Panc1 (cell line): ENCODE measurements at regions not wholly inside any gene's neighbourhood (a gene's known extent, or its start where the extent isn't known, plus 50 kb on each side); places are given as distances from the start of the nearest gene placed in this dataset.

ENCODE experiments used
- ATAC-seq: fragments of 200-7000 bp; cut with Tn5 transposase; 2 replicates; pipeline ENCODE4 v1.9.1; 2020; ENCODE audit warnings: mild to moderate bottlenecking, moderate library complexity
- BruUV-seq: library from RNA; stranded (reverse); fragments of 400-500 nt; replicated peaks from 2 replicates; lab custom pipeline; 2021; lab: Mats Ljungman, UMichigan
- CTCF ChIA-PET: fragments of 300-600 bp; sonication (Branson Sonifier 250); formaldehyde crosslinking; loops from one replicate; lab custom pipeline; 2022; ENCODE audit warnings: antibody characterized with exemption; lab: Charles Lee
- POLR2A ChIA-PET: fragments of 300-600 bp; sonication (Branson Sonifier 250); formaldehyde crosslinking; loops from one replicate; lab custom pipeline; 2022; ENCODE audit warnings: antibody characterized with exemption; lab: Charles Lee
- DNase-seq: peaks from one replicate; pipeline ENCODE4 v3.0.0-alpha.2; 2010; ENCODE audit warnings: low read depth, low spot score
- H3K27ac ChIP-seq: 2 replicates; pipeline ENCODE4 v1.5.1; 2011; ENCODE audit warnings: mild to moderate bottlenecking, low read length, inconsistent platforms
- H3K27me3 ChIP-seq: fragments of 200-500 bp; sonication (Bioruptor generic); 2 replicates; pipeline ENCODE4 v1.6.0; 2014; ENCODE audit warnings: low read length, inconsistent platforms; ENCODE audit not compliant: control insufficient read depth, insufficient read depth
- H3K36me3 ChIP-seq: fragments of 200-500 bp; sonication (Bioruptor generic); 2 replicates; pipeline ENCODE4 v1.5.1; 2014; ENCODE audit warnings: inconsistent platforms, mild to moderate bottlenecking, low read length, moderate library complexity; ENCODE audit not compliant: control insufficient read depth, insufficient read depth
- H3K4me1 ChIP-seq: 2 replicates; pipeline ENCODE4 v1.5.1; 2011; ENCODE audit warnings: inconsistent platforms, mild to moderate bottlenecking, low read length, moderate library complexity; ENCODE audit not compliant: control insufficient read depth, insufficient read depth
- H3K4me3 ChIP-seq, 2 experiments: 2 replicates each; pipeline ENCODE4 v1.5.1; 2011 to 2012; ENCODE audit warnings: low read depth in 2 of 2, low read length in 2 of 2, mild to moderate bottlenecking in 2 of 2, inconsistent platforms in 1 of 2, moderate library complexity in 1 of 2
- H3K9me3 ChIP-seq: fragments of 200-500 bp; sonication (Bioruptor generic); 2 replicates; pipeline ENCODE4 v1.5.1; 2014; ENCODE audit warnings: low read depth, mild to moderate bottlenecking, inconsistent platforms, low read length, moderate library complexity; ENCODE audit not compliant: control insufficient read depth, insufficient read depth
- POLR2AphosphoS5 ChIP-seq: IDR thresholded peaks from 2 replicates; pipeline ENCODE4 v1.6.1; 2012; ENCODE audit warnings: mild to moderate bottlenecking, low read depth, low read length, moderate library complexity
- REST ChIP-seq, 2 experiments: IDR thresholded peaks; 2 replicates each; pipeline ENCODE4 v1.6.1; 2011 to 2012; ENCODE audit warnings: low read depth in 2 of 2, control low read depth in 1 of 2, low read length in 1 of 2, mild to moderate bottlenecking in 1 of 2, moderate library complexity in 1 of 2; ENCODE audit not compliant: insufficient read depth in 1 of 2
- SIN3A ChIP-seq: IDR thresholded peaks from 2 replicates; pipeline ENCODE4 v1.6.1; 2012; ENCODE audit warnings: low read depth, mild to moderate bottlenecking, low read length, moderate library complexity, borderline replicate concordance; ENCODE audit not compliant: insufficient read depth
- TCF7L2 ChIP-seq: IDR thresholded peaks from 2 replicates; pipeline ENCODE4 v1.6.1; 2011; ENCODE audit warnings: mild to moderate bottlenecking, low read depth, low read length, inconsistent platforms
- in situ Hi-C: cut with HindIII; loops from 2 replicates; pipeline ENCODE4 v1.10.0; 2016; ENCODE audit warnings: low sequenced_read_pairs, low pct_unique_long_range_greater_than_20kb
- intact Hi-C: fragments of 100-400 bp; cut with micrococcal nuclease; formaldehyde crosslinking; loops from one replicate; pipeline ENCODE4 v1.10.0; 2022; ENCODE audit not compliant: unreplicated experiment
- TF ChIP-seq, protein P1 (sequence below): fragments of 450-650 bp; IDR thresholded peaks from 2 replicates; pipeline ENCODE4 v1.5.1; 2017; ENCODE audit warnings: mild to moderate bottlenecking

DNA sequence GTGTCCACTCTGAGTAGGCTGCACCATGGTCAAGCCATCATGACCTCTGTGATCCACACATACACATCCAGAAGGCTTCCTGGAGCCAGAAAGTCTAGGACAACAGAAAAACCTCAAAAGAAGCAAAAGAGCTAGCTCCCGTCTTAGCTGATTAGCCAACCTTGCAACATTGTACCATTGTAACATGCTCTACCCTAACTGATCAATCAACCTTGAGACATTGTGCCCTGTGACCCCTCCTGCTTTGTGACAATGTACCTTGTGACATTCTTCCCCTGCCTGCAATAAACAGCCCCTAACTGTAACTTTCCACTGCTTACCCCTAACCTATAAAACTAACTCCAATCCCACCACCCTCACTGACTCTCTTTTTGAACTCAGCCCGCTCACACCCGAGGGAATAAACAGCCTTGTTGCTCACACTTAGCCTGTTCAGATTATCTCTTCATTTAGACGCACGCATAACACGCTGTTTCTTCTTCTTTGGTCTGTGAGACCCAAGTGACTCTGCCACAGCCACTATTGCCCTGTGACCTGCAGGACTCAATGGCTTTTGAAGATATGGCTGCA lies 1104.6 kb downstream of the OTOL1 start:
- CTCF ChIA-PET: no interaction called here
- H3K9me3 ChIP-seq: no peaks in the 10 kb centered on the region
- H3K4me1 ChIP-seq: no peaks in the 10 kb centered on the region
- POLR2A ChIA-PET: no interaction called here
- in situ Hi-C loops (no loop called here), intact Hi-C loops (no loop called here)
- H3K27me3 ChIP-seq: no peaks in the 10 kb centered on the region
- ATAC-seq: no peak
- no peak overlapping the region for H3K27ac ChIP-seq
- H3K4me3 ChIP-seq: no peak overlapping the region
- DNase-seq: no peak
- TF ChIP-seq TCF7L2: no peak
- TF ChIP-seq REST (IDR thresholded peaks at IDR 0.05; ENCODE audit: insufficient read depth in 1 of 2, low read depth in 2 of 2, low read length in 1 of 2): no peak
- TF ChIP-seq, protein P1, sequence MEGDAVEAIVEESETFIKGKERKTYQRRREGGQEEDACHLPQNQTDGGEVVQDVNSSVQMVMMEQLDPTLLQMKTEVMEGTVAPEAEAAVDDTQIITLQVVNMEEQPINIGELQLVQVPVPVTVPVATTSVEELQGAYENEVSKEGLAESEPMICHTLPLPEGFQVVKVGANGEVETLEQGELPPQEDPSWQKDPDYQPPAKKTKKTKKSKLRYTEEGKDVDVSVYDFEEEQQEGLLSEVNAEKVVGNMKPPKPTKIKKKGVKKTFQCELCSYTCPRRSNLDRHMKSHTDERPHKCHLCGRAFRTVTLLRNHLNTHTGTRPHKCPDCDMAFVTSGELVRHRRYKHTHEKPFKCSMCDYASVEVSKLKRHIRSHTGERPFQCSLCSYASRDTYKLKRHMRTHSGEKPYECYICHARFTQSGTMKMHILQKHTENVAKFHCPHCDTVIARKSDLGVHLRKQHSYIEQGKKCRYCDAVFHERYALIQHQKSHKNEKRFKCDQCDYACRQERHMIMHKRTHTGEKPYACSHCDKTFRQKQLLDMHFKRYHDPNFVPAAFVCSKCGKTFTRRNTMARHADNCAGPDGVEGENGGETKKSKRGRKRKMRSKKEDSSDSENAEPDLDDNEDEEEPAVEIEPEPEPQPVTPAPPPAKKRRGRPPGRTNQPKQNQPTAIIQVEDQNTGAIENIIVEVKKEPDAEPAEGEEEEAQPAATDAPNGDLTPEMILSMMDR: no peak
- no peak for TF ChIP-seq SIN3A
- no peak for TF ChIP-seq POLR2AphosphoS5
- no TSS peak for BruUV-seq
- H3K36me3 ChIP-seq: no peaks in the 10 kb centered on the region

DNA sequence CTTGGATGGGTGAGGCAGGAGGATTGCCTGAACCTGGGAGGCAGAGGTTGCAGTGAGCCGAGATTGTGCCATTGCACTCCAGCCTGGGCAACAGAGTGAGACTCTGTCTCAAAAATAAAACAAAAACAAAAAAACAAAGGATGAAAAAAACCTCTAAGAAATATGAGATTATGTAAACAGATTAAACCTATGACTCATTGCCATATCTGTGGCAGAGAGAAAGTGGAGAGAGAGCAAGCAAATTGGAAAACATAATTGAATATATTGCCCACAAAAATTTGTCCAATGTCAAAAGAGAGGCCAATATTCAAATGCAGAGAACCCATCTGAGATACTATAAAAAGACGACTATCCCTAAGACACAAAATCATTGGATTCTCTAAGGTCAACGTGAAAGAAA lies 1106.0 kb downstream of the OTOL1 start:
- CTCF ChIA-PET: no interaction called here
- in situ Hi-C loops (no loop called here), intact Hi-C loops (no loop called here)
- Histone ChIP-seq H3K27me3 (no peaks in the 10 kb centered on the region), H3K36me3 (no peaks in the 10 kb centered on the region), H3K4me3 (no peak overlapping the region), H3K9me3 (no peaks in the 10 kb centered on the region), H3K27ac (no peak overlapping the region), H3K4me1 (no peaks in the 10 kb centered on the region)
- BruUV-seq: no TSS peak
- no peak for ATAC-seq
- no peak for TF ChIP-seq POLR2AphosphoS5
- no peak for DNase-seq
- POLR2A ChIA-PET: no interaction called here

DNA sequence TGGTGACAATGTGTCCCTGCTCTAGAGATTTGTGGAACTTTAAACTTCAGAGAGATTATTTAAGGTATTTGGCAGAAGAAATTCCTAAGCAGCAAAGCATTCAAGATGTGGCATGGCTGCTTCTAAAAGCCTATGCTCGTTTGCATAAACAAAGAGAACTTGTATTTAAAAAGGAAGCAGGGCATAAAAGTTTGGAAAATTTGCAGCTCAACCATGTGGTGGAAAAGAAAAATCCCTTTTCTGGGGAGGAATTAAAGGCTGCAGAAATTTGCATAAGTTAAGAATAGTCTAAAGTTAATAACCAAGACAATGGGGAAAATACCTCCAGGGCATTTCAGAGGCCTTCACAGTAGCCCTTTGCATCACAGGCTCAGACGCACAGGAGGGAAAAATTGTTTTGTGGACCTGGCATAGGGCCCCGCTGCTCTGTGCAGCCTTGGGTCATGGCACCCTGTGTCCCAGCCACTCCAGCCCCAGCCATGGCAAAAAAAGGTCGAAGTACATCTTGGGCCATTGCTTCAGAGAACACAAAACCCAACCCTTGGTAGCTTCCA lies 1109.1 kb downstream of the OTOL1 start:
- no peak overlapping the region for H3K4me3 ChIP-seq
- ChIA-PET POLR2A (no interaction called here), CTCF (no interaction called here)
- in situ Hi-C loops: no loop called here
- no peak for TF ChIP-seq TCF7L2
- TF ChIP-seq POLR2AphosphoS5: no peak
- no peak overlapping the region for H3K27ac ChIP-seq
- no TSS peak for BruUV-seq
- no peaks in the 10 kb centered on the region for H3K27me3 ChIP-seq
- intact Hi-C loops: no loop called here
- no peak for ATAC-seq
- H3K36me3 ChIP-seq: no peaks in the 10 kb centered on the region
- H3K9me3 ChIP-seq: no peaks in the 10 kb centered on the region
- DNase-seq: no peak
- no peaks in the 10 kb centered on the region for H3K4me1 ChIP-seq
